Omental fat pad (tissue), 3 donors: ENCODE measurements at regions not wholly inside any gene's neighbourhood (a gene's known extent, or its start where the extent isn't known, plus 50 kb on each side); places are given as distances from the start of the nearest gene placed in this dataset.

ENCODE experiments used
- ATAC-seq: fragments of 150-250 bp; one replicate; pipeline ENCODE4 v1.9.1; 2016; ENCODE audit warnings: mild to moderate bottlenecking, moderate library complexity; ENCODE audit not compliant: low FRiP score
- DNase-seq: peaks from one replicate; pipeline ENCODE4 v3.0.0-alpha.2; 2019; ENCODE audit warnings: low spot score
- TF ChIP-seq, protein P1 (sequence below), 3 donors: fragments of 450-650 bp; IDR thresholded peaks; one replicate each; pipeline ENCODE4 v1.5.1; 2016 to 2017; ENCODE audit warnings: antibody characterized with exemption in 3 of 3, mild to moderate bottlenecking in 3 of 3, moderate library complexity in 2 of 3

- TF ChIP-seq, protein P1, sequence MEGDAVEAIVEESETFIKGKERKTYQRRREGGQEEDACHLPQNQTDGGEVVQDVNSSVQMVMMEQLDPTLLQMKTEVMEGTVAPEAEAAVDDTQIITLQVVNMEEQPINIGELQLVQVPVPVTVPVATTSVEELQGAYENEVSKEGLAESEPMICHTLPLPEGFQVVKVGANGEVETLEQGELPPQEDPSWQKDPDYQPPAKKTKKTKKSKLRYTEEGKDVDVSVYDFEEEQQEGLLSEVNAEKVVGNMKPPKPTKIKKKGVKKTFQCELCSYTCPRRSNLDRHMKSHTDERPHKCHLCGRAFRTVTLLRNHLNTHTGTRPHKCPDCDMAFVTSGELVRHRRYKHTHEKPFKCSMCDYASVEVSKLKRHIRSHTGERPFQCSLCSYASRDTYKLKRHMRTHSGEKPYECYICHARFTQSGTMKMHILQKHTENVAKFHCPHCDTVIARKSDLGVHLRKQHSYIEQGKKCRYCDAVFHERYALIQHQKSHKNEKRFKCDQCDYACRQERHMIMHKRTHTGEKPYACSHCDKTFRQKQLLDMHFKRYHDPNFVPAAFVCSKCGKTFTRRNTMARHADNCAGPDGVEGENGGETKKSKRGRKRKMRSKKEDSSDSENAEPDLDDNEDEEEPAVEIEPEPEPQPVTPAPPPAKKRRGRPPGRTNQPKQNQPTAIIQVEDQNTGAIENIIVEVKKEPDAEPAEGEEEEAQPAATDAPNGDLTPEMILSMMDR (IDR thresholded peaks at IDR 0.05) = no peak
- DNase-seq (no peak), ATAC-seq (no peak)
Measured at GRCh38 chr1:172972258-172972657, 78.5 kb downstream of the TNFSF18 start.

DNA sequence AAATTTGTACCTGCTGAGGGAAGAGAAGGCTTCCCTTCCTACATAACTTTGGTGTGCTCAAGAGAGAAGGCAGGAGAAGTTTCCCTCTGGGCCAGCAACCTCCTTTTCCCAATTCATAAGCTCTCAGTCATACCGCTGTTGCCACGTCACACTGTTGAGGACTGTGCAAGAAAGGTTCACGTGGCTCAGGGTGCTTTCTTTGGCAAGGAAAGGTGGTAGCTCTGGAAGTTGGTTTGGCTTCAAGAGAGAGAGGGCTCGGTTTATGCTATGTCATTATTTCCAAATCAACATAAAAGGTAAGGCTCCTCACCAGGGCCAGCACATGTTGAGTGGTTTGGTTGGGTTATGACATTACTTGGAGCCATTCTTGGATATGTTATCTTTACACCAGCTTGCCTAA, 77.3 kb downstream of the TNFSF18 start:
- TF ChIP-seq, protein P1 (IDR thresholded peaks at IDR 0.05) = no peak
- ATAC-seq (no peak), DNase-seq (no peak)

- TF ChIP-seq, protein P1 (IDR thresholded peaks at IDR 0.05) = no peak
- DNase-seq (no peak), ATAC-seq (no peak)
Measured at GRCh38 chr1:172976222-172977041, 74.3 kb downstream of the TNFSF18 start.

GRCh38 chr1:172977296-172978017, 73.3 kb downstream of the TNFSF18 start:
- TF ChIP-seq, protein P1 (IDR thresholded peaks at IDR 0.05) = no peak
- DNase-seq = no peak
- ATAC-seq = no peak

DNA sequence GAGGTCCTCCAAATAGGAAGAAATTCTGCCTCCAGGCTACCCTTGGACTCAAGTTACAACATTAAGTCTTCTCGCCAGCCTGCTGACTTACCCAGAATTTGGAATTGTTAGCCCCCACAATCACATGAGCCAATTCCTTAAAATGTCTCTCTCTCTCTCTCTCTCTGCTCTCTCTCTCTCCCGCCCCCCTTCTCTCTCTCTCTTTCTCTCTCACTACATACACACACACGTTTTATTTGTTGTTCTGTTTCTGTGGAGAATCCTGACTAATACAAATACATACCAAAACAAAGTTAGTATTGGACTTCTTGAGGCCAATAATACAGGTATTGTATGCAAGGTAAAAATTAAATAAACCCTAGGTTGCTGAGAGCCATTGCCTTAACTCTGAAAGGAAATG, 72.1 kb downstream of the TNFSF18 start:
- DNase-seq (no peak), ATAC-seq (no peak)
- TF ChIP-seq, protein P1 (IDR thresholded peaks at IDR 0.05) = no peak

DNA sequence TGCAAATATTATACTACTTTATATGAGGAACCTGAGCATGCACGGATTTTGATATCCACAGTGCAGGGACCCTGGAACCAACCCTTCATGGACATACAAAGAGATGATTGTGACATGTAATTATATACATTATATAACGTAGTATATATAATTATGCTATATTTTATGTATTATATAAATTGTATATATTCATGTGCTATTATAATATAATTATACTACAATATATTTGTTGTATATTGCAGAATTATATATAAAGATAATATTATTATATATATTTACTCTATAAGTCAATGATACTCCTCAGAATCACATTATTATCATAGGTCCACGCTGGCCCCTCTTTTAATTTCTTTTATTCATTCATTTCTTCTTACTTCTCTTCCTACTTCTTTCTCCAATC, 70.9 kb downstream of the TNFSF18 start:
- ATAC-seq = no peak
- no peak for DNase-seq
- TF ChIP-seq, protein P1 (IDR thresholded peaks at IDR 0.05) = no peak
